ENCODE measurements at regions not wholly inside any gene's neighbourhood (a gene's known extent, or its start where the extent isn't known, plus 50 kb on each side); places are given as distances from the start of the nearest gene placed in this dataset.

DNA sequence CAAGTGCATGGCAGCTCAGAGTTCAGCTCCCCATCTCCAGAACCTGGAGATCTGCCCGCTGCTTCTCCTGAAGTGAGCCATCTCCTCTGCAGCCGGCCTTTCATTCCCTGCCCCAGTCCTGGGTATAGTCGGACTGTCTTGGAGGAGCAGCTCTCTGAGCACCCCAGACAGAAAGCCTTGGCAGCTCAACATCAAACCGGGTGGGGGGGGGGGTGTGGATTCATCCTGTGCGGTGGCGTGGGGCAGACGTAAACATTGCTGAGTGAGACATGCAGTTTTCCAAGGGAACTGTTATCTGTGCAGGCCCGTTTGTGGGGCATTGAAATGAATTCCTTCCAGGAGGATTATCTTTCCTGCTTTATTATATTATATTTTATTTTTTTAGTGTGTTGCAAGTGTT, 125.9 kb upstream of the MYCN start:
- Mint-ChIP-seq H3K9me3 (no peaks in the 10 kb centered on the region), H3K27ac (no peak overlapping the region), H3K36me3 (no peaks in the 10 kb centered on the region), H3K4me1 (peaks cover 56% of the 10 kb centered on the region), H3K4me3 (no peak overlapping the region), H3K27me3 (ENCODE audit: low read depth) (peaks cover 2% of the 10 kb centered on the region; the same call in 1 of the 2 replicates)
- ATAC-seq: no peak
- ChIA-PET CTCF (interaction anchor here (0.6 kb wide), 1 partner anchor 24 kb away, joined by 3 read pairs; no protein-coding TSS in a partner anchor), POLR2A (no interaction called here)
- TF ChIP-seq MXD4 (CRISPR knock-in tag; IDR thresholded peaks at IDR 0.05; ENCODE audit: borderline replicate concordance): no peak
- TF ChIP-seq, protein P1, sequence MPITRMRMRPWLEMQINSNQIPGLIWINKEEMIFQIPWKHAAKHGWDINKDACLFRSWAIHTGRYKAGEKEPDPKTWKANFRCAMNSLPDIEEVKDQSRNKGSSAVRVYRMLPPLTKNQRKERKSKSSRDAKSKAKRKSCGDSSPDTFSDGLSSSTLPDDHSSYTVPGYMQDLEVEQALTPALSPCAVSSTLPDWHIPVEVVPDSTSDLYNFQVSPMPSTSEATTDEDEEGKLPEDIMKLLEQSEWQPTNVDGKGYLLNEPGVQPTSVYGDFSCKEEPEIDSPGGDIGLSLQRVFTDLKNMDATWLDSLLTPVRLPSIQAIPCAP (CRISPR knock-in tag; IDR thresholded peaks at IDR 0.05): no peak
- no peak for TF ChIP-seq GTF2I (CRISPR knock-in tag; conservative IDR thresholded peaks at IDR 0.05)
- no peak for TF ChIP-seq MLX (CRISPR knock-in tag; IDR thresholded peaks at IDR 0.05)
- DNase-seq (ENCODE audit: low spot score): no peak

GRCh38 chr2:15814946-15815345, 125.4 kb upstream of the MYCN start:
- DNase-seq (ENCODE audit: low spot score) (no peak), ATAC-seq (no peak)
- Mint-ChIP-seq H3K36me3 (no peaks in the 10 kb centered on the region), H3K27me3 (ENCODE audit: low read depth) (peaks cover 2% of the 10 kb centered on the region; the same call in 1 of the 2 replicates), H3K4me3 (no peak overlapping the region), H3K27ac (no peak overlapping the region), H3K9me3 (no peaks in the 10 kb centered on the region), H3K4me1 (peaks cover 56% of the 10 kb centered on the region)
- ChIA-PET CTCF (no interaction called here), POLR2A (no interaction called here)
- TF ChIP-seq, protein P2, sequence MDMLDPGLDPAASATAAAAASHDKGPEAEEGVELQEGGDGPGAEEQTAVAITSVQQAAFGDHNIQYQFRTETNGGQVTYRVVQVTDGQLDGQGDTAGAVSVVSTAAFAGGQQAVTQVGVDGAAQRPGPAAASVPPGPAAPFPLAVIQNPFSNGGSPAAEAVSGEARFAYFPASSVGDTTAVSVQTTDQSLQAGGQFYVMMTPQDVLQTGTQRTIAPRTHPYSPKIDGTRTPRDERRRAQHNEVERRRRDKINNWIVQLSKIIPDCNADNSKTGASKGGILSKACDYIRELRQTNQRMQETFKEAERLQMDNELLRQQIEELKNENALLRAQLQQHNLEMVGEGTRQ (CRISPR knock-in tag; IDR thresholded peaks at IDR 0.05): no peak
- no peak for TF ChIP-seq TCF7 (CRISPR knock-in tag; IDR thresholded peaks at IDR 0.05; ENCODE audit: low read depth)
- TF ChIP-seq ZMAT4 (CRISPR knock-in tag; IDR thresholded peaks at IDR 0.05): no peak
- no peak for TF ChIP-seq ZBTB21 (CRISPR knock-in tag; IDR thresholded peaks at IDR 0.05; ENCODE audit: borderline replicate concordance)
- TF ChIP-seq ARID4B (CRISPR knock-in tag; IDR thresholded peaks at IDR 0.05; ENCODE audit: borderline replicate concordance): no peak
- TF ChIP-seq ZNF396 (CRISPR knock-in tag; IDR thresholded peaks at IDR 0.05; ENCODE audit: borderline replicate concordance): no peak
- TF ChIP-seq E2F4 (CRISPR knock-in tag; IDR thresholded peaks at IDR 0.05; ENCODE audit: borderline replicate concordance, low read depth): no peak
- no peak for TF ChIP-seq NFATC4 (CRISPR knock-in tag; IDR thresholded peaks at IDR 0.05)
- no peak for TF ChIP-seq ZNF281 (CRISPR knock-in tag; IDR thresholded peaks at IDR 0.05)
- no peak for TF ChIP-seq PREB (CRISPR knock-in tag; IDR thresholded peaks at IDR 0.05; ENCODE audit: borderline replicate concordance)
- no peak for TF ChIP-seq SMAD4 (CRISPR knock-in tag; IDR thresholded peaks at IDR 0.05)
- no peak for TF ChIP-seq ESRRA (CRISPR knock-in tag; IDR thresholded peaks at IDR 0.05; ENCODE audit: borderline replicate concordance)
